Mononuclear cell (primary cell): ENCODE measurements at regions not wholly inside any gene's neighbourhood (a gene's known extent, or its start where the extent isn't known, plus 50 kb on each side); places are given as distances from the start of the nearest gene placed in this dataset.

Source experiments
- H3K27me3 ChIP-seq: 2 replicates; pipeline ENCODE4 v1.6.0; 2011; ENCODE audit warnings: low read length, control low read depth; ENCODE audit not compliant: insufficient read depth
- H3K4me1 ChIP-seq: 2 replicates; pipeline ENCODE4 v1.5.1; 2011; ENCODE audit warnings: mild to moderate bottlenecking, low read length, control low read depth; ENCODE audit not compliant: insufficient read depth
- H3K4me3 ChIP-seq: 2 replicates; pipeline ENCODE4 v1.5.1; 2011; ENCODE audit warnings: mild to moderate bottlenecking, low read length, moderate library complexity
- H3K9me3 ChIP-seq: 2 replicates; pipeline ENCODE4 v1.5.1; 2011; ENCODE audit warnings: low read depth, mild to moderate bottlenecking, control low read depth, low read length

GRCh38 chr16:85328676-85329058, 216.4 kb upstream of the CIBAR2 start:
- H3K4me3 ChIP-seq: no peak overlapping the region
- H3K4me1 ChIP-seq: no peaks in the 10 kb centered on the region
- no peaks in the 10 kb centered on the region for H3K9me3 ChIP-seq
- peaks cover 15% of the 10 kb centered on the region for H3K27me3 ChIP-seq

DNA sequence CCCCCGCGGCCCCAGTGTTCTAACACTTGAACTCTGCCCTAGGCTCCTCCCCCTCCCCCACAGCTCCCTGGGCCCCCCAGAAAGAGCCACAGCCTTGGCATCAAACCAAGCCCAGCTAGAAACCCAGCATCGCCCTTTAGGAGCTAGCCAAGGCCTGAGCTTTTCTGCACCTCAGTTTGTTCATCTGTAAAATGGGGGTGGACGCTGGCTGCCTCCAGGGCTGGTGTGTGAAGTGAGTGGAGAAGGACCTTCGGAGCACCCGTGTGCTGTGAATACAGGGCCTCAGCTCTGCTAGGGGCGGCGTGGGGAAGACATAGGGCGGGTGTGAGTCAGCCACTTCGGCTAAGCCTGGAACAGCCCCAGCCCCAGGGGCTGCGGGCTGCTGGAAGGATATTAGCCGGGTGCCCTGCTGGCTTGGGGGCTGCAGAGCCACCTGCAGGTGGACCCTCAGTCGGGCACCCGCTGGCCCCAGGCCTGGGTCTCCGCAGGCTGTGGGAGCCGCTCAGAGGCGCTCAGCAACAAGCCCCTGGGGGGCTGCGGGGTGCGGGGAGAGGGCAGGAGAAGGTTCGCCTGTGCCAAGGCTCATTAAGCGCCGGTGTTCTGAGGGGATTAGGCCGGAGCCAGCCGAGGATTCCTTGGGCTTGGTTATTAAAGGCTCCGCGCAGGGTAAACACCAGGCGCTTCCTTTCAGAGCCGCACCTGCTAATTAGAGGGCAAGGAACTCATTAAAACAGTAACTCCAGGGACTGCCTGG, 217.0 kb upstream of the CIBAR2 start:
- no peaks in the 10 kb centered on the region for H3K4me1 ChIP-seq
- no peak overlapping the region for H3K4me3 ChIP-seq
- H3K9me3 ChIP-seq: no peaks in the 10 kb centered on the region
- H3K27me3 ChIP-seq: peaks cover 15% of the 10 kb centered on the region

DNA sequence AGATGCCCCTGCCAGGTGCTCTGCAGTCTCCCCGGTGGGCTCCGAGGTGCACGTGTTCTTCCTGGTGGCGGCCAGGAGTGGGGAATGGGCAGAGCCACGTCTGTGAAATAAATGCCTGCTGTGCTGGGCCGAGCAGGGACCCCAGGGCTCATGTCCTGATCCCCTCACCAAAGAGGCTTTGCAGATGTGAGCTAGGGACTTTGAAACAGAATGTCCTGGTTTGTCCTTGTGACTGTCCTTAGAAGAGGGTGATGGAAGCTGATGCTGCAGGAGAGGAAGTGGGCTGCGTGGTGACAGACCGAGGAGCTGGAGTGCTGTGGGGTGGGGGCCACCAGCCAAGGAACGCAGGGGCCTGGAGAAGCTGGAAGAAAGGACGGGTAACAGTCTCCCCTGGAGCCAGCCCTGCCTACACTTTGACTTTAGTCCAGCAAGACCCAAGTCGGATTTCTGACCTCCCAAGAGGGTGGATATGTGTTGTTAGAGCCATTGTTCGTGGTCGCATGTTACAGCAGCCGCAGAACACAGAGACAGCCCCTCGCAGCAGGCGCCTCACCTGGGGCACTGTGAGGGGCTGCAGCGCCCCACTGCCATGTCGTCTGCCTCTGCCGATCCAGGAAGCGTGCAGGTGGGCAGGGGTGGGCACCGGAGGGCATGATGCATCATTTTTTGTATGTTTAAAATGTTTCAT, 217.9 kb upstream of the CIBAR2 start:
- Histone ChIP-seq H3K9me3 (no peaks in the 10 kb centered on the region), H3K27me3 (peaks cover 15% of the 10 kb centered on the region), H3K4me1 (peaks cover 8% of the 10 kb centered on the region), H3K4me3 (no peak overlapping the region)

DNA sequence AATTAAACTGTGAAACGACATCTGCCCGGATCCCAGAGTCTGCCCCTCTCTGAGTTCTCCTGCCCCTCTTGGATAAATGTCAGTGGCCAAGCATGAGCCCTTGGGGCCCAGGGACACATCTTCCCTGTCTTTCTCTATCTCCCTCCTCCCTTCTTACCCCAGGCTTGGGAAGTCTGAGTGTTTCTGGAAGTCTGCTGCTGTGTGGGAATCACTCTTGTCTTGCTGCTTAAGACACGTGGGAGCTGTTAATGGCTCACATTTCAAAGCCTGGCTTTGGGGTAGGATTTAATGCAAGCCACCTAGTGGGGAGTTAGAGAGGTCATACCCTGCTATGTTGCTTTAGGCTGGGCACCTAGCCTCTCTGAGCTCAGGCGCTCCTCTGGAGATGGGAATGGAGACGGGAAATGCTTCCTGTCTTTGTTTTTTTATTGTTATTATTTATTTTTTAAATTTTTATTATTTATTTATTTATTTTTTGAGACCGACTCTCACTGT, 218.5 kb upstream of the CIBAR2 start:
- Histone ChIP-seq H3K4me1 (peaks cover 13% of the 10 kb centered on the region), H3K4me3 (no peak overlapping the region), H3K27me3 (peaks cover 15% of the 10 kb centered on the region), H3K9me3 (no peaks in the 10 kb centered on the region)

GRCh38 chr16:85331688-85332087, 219.4 kb upstream of the CIBAR2 start:
- H3K9me3 ChIP-seq: no peaks in the 10 kb centered on the region
- peaks cover 13% of the 10 kb centered on the region for H3K4me1 ChIP-seq
- H3K4me3 ChIP-seq: no peak overlapping the region
- peaks cover 15% of the 10 kb centered on the region for H3K27me3 ChIP-seq

DNA sequence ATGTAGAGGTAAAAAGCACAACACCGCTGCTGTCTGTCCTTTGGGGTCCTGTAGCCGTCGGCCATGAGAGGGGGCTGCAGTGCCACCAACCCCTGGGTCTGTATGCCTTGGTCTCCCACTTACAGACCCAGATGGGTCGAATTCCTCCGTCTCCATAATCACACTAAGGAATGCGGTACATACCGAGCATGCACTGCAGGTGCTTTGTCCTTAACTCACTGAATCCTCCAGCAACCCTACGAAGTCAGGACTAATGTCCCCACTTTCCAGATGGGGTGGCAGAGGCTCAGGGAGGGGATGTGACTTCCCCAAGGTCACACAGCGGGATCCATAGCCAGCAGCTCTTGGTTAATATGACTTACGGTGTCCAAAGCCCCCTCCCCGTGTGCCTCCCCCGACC, 219.9 kb upstream of the CIBAR2 start:
- Histone ChIP-seq H3K27me3 (peaks cover 15% of the 10 kb centered on the region), H3K4me1 (peaks cover 13% of the 10 kb centered on the region), H3K4me3 (no peak overlapping the region), H3K9me3 (no peaks in the 10 kb centered on the region)

GRCh38 chr16:85333337-85333736, 221.1 kb upstream of the CIBAR2 start:
- no peak overlapping the region for H3K4me3 ChIP-seq
- peaks cover 13% of the 10 kb centered on the region for H3K4me1 ChIP-seq
- no peaks in the 10 kb centered on the region for H3K9me3 ChIP-seq
- peaks cover 14% of the 10 kb centered on the region for H3K27me3 ChIP-seq

- Histone ChIP-seq H3K27me3 (peaks cover 11% of the 10 kb centered on the region), H3K4me3 (no peak overlapping the region), H3K9me3 (no peaks in the 10 kb centered on the region), H3K4me1 (peaks cover 13% of the 10 kb centered on the region)
Observed at GRCh38 chr16:85333744-85334640, 221.7 kb upstream of the CIBAR2 start.

- Histone ChIP-seq H3K9me3 (no peaks in the 10 kb centered on the region), H3K4me1 (peaks cover 13% of the 10 kb centered on the region), H3K4me3 (peak overlapping the region; percentile 6), H3K27me3 (peaks cover 6% of the 10 kb centered on the region)
Observed at GRCh38 chr16:85334718-85335583, 222.7 kb upstream of the CIBAR2 start.

- H3K27me3 ChIP-seq: no peaks in the 10 kb centered on the region
- no peak overlapping the region for H3K4me3 ChIP-seq
- no peaks in the 10 kb centered on the region for H3K9me3 ChIP-seq
- H3K4me1 ChIP-seq: peaks cover 13% of the 10 kb centered on the region
Observed at GRCh38 chr16:85335584-85336491, 223.6 kb upstream of the CIBAR2 start.

- Histone ChIP-seq H3K4me3 (no peak overlapping the region), H3K4me1 (peaks cover 13% of the 10 kb centered on the region), H3K27me3 (no peaks in the 10 kb centered on the region)
Observed at GRCh38 chr16:85337910-85338637, 225.8 kb upstream of the CIBAR2 start.

GRCh38 chr16:85338638-85338982, 226.3 kb upstream of the CIBAR2 start:
- Histone ChIP-seq H3K27me3 (no peaks in the 10 kb centered on the region), H3K9me3 (no peaks in the 10 kb centered on the region), H3K4me1 (peaks cover 13% of the 10 kb centered on the region), H3K4me3 (no peak overlapping the region)

More at GRCh38 chr16:85337910-85338637, 225.8 kb upstream of the CIBAR2 start:
- no peaks in the 10 kb centered on the region for H3K9me3 ChIP-seq
